22Rv1 (cell line): ENCODE measurements at regions not wholly inside any gene's neighbourhood (a gene's known extent, or its start where the extent isn't known, plus 50 kb on each side); places are given as distances from the start of the nearest gene placed in this dataset.

Experiments used
- H3K27ac ChIP-seq: fragments of 450-650 bp; 2 replicates; pipeline ENCODE4 v1.5.1; 2017
- CTCF ChIP-seq: fragments of 450-650 bp; IDR thresholded peaks from 2 replicates; pipeline ENCODE4 v1.5.1; 2017; ENCODE audit warnings: mild to moderate bottlenecking
- ZFX ChIP-seq: fragments of 450-650 bp; IDR thresholded peaks from 2 replicates; pipeline ENCODE4 v1.6.1; 2017; ENCODE audit warnings: antibody characterized with exemption, borderline replicate concordance

GRCh38 chr1:168959382-168959781 lies 147.1 kb upstream of the ATP1B1 start:
- no peak overlapping the region for H3K27ac ChIP-seq

GRCh38 chr1:168960114-168960513 lies 146.4 kb upstream of the ATP1B1 start:
- no peak overlapping the region; the same call in 1 of the 2 replicates for H3K27ac ChIP-seq
- TF ChIP-seq ZFX, result no peak
- no peak for TF ChIP-seq CTCF

More at GRCh38 chr1:168959382-168959781, 147.1 kb upstream of the ATP1B1 start:
- TF ChIP-seq CTCF, result no peak
- no peak for TF ChIP-seq ZFX

- H3K27ac ChIP-seq, result no peak overlapping the region; the same call in 1 of the 2 replicates
- TF ChIP-seq CTCF, result no peak
- TF ChIP-seq ZFX, result no peak
These were observed 145.9 kb upstream of the ATP1B1 start for GRCh38 chr1:168960595-168960994.

GRCh38 chr1:168963601-168964000 lies 142.9 kb upstream of the ATP1B1 start:
- no peak overlapping the region for H3K27ac ChIP-seq
- TF ChIP-seq CTCF (no peak), ZFX (no peak)

- no peak overlapping the region for H3K27ac ChIP-seq
- TF ChIP-seq CTCF (no peak), ZFX (no peak)
These were observed 142.0 kb upstream of the ATP1B1 start for GRCh38 chr1:168964478-168964877.

GRCh38 chr1:168966217-168966616 lies 140.3 kb upstream of the ATP1B1 start:
- no peak overlapping the region for H3K27ac ChIP-seq
- no peak for TF ChIP-seq ZFX
- TF ChIP-seq CTCF, result 0 out of 2 replicates have a peak, but pooled peaks have one; percentile 9

- no peak for TF ChIP-seq ZFX
- no peak for TF ChIP-seq CTCF
These were observed 139.9 kb upstream of the ATP1B1 start for GRCh38 chr1:168966636-168967035.

More at GRCh38 chr1:168966636-168967035, 139.9 kb upstream of the ATP1B1 start:
- no peak overlapping the region for H3K27ac ChIP-seq
